ENCODE measurements at regions not wholly inside any gene's neighbourhood (a gene's known extent, or its start where the extent isn't known, plus 50 kb on each side); places are given as distances from the start of the nearest gene placed in this dataset.

DNA sequence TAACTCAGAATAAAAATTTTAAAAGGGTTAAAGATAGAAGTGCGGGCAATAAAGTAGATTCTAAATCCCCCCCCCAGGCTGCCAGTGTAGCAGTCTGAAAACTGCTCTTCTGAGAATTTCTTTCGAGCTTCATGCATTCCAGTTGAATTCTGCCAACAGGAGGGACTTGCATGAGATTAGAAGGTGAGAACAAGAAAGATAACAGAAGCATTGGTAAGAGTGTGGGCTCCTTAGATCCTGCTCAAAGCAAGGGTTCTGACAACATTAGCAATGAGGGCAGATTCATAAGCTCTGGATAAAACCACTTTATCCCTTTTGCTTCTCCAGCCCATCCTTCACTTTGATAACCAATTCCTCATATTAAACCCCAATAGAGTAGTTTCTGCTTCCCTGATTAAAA is 235.9 kb upstream of the CDH6 start:
- TF ChIP-seq, protein P1, sequence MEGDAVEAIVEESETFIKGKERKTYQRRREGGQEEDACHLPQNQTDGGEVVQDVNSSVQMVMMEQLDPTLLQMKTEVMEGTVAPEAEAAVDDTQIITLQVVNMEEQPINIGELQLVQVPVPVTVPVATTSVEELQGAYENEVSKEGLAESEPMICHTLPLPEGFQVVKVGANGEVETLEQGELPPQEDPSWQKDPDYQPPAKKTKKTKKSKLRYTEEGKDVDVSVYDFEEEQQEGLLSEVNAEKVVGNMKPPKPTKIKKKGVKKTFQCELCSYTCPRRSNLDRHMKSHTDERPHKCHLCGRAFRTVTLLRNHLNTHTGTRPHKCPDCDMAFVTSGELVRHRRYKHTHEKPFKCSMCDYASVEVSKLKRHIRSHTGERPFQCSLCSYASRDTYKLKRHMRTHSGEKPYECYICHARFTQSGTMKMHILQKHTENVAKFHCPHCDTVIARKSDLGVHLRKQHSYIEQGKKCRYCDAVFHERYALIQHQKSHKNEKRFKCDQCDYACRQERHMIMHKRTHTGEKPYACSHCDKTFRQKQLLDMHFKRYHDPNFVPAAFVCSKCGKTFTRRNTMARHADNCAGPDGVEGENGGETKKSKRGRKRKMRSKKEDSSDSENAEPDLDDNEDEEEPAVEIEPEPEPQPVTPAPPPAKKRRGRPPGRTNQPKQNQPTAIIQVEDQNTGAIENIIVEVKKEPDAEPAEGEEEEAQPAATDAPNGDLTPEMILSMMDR (IDR thresholded peaks at IDR 0.05) = no peak
- TF ChIP-seq EZH2 (IDR thresholded peaks at IDR 0.05) = no peak
